ENCODE measurements at regions not wholly inside any gene's neighbourhood (a gene's known extent, or its start where the extent isn't known, plus 50 kb on each side); places are given as distances from the start of the nearest gene placed in this dataset.

GRCh38 chr2:196365923-196366322, 194.5 kb upstream of the STK17B start:
- no peak for TF ChIP-seq CTCF (IDR thresholded peaks at IDR 0.05)
- TF ChIP-seq POLR2AphosphoS5 (IDR thresholded peaks at IDR 0.05): no peak
- no peak for TF ChIP-seq POLR2A (IDR thresholded peaks at IDR 0.05)
